ENCODE measurements at regions not wholly inside any gene's neighbourhood (a gene's known extent, or its start where the extent isn't known, plus 50 kb on each side); places are given as distances from the start of the nearest gene placed in this dataset.

GRCh38 chr6:141134723-141135122, 998.0 kb upstream of the GJE1 start:
- TF ChIP-seq POLR2A (IDR thresholded peaks at IDR 0.05), result no peak
- TF ChIP-seq, protein P1, sequence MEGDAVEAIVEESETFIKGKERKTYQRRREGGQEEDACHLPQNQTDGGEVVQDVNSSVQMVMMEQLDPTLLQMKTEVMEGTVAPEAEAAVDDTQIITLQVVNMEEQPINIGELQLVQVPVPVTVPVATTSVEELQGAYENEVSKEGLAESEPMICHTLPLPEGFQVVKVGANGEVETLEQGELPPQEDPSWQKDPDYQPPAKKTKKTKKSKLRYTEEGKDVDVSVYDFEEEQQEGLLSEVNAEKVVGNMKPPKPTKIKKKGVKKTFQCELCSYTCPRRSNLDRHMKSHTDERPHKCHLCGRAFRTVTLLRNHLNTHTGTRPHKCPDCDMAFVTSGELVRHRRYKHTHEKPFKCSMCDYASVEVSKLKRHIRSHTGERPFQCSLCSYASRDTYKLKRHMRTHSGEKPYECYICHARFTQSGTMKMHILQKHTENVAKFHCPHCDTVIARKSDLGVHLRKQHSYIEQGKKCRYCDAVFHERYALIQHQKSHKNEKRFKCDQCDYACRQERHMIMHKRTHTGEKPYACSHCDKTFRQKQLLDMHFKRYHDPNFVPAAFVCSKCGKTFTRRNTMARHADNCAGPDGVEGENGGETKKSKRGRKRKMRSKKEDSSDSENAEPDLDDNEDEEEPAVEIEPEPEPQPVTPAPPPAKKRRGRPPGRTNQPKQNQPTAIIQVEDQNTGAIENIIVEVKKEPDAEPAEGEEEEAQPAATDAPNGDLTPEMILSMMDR (IDR thresholded peaks at IDR 0.05), result no peak
- Histone ChIP-seq H3K4me3 (no peak overlapping the region), H3K27me3 (no peaks in the 10 kb centered on the region), H3K36me3 (replicated peaks in 1 of 2) (no peaks in the 10 kb centered on the region), H3K9me3 (replicated peaks in 1 of 3) (no peaks in the 10 kb centered on the region), H3K27ac (no peak overlapping the region), H3K4me1 (replicated peaks in 1 of 2) (peaks cover 0 to 6% of the 10 kb centered on the region in 2 donors)
- intact Hi-C loops (cut with DNase I), result no loop called here
- 68 to 80% (median 74%) methylated on average over 1 of the region's 1 CpG for WGBS, 4 donors
- DNase-seq, result no peak

- Histone ChIP-seq H3K4me1 (replicated peaks in 1 of 2) (peaks cover 0 to 6% of the 10 kb centered on the region in 2 donors), H3K27ac (no peak overlapping the region), H3K4me3 (no peak overlapping the region), H3K9me3 (replicated peaks in 1 of 3) (no peaks in the 10 kb centered on the region), H3K36me3 (replicated peaks in 1 of 2) (no peaks in the 10 kb centered on the region), H3K27me3 (no peaks in the 10 kb centered on the region)
- 51 to 65% (median 58%) methylated on average over 3 of the region's 3 CpGs for WGBS, 4 donors
- DNase-seq, result no peak
- intact Hi-C loops (cut with DNase I), result no loop called here
- TF ChIP-seq, protein P1 (IDR thresholded peaks at IDR 0.05), result no peak
- no peak for TF ChIP-seq POLR2A (IDR thresholded peaks at IDR 0.05)
These were observed 998.9 kb upstream of the GJE1 start for GRCh38 chr6:141133836-141134235.

GRCh38 chr6:141133346-141133745, 999.4 kb upstream of the GJE1 start:
- Histone ChIP-seq H3K27ac (no peak overlapping the region), H3K36me3 (replicated peaks in 1 of 2) (no peaks in the 10 kb centered on the region), H3K9me3 (replicated peaks in 1 of 3) (no peaks in the 10 kb centered on the region), H3K27me3 (no peaks in the 10 kb centered on the region), H3K4me1 (replicated peaks in 1 of 2) (peaks cover 0 to 6% of the 10 kb centered on the region in 2 donors), H3K4me3 (no peak overlapping the region)
- WGBS, 4 donors, result 56 to 65% (median 62%) methylated on average over 1 of the region's 1 CpG
- intact Hi-C loops (cut with DNase I), result no loop called here
- no peak for DNase-seq
- TF ChIP-seq, protein P1 (IDR thresholded peaks at IDR 0.05), result no peak
- TF ChIP-seq POLR2A (IDR thresholded peaks at IDR 0.05), result no peak

- TF ChIP-seq, protein P1 (IDR thresholded peaks at IDR 0.05), result no peak
- no peak for TF ChIP-seq POLR2A (IDR thresholded peaks at IDR 0.05)
- no peaks in the 10 kb centered on the region for H3K9me3 ChIP-seq (replicated peaks in 1 of 3)
- intact Hi-C loops (cut with DNase I), result no loop called here
- 62 to 71% (median 68%) methylated on average over 3 of the region's 3 CpGs for whole genome bisulfite sequencing, 4 donors
- no peak for DNase-seq
- H3K27me3 ChIP-seq, result no peaks in the 10 kb centered on the region
- no peak overlapping the region for H3K27ac ChIP-seq
- H3K4me1 ChIP-seq (replicated peaks in 1 of 2), result peaks cover 0 to 6% of the 10 kb centered on the region in 2 donors
- no peaks in the 10 kb centered on the region for H3K36me3 ChIP-seq (replicated peaks in 1 of 2)
- no peak overlapping the region for H3K4me3 ChIP-seq
These were observed 1001.1 kb upstream of the GJE1 start for GRCh38 chr6:141131616-141132015.
